GM23248 (cell line): ENCODE measurements at regions not wholly inside any gene's neighbourhood (a gene's known extent, or its start where the extent isn't known, plus 50 kb on each side); places are given as distances from the start of the nearest gene placed in this dataset.

Experiments
- EZH2 ChIP-seq: fragments of 200-600 bp; sonication (generic); IDR thresholded peaks from 2 replicates; pipeline ENCODE4 v1.6.1; 2018; ENCODE audit warnings: antibody characterized with exemption, mild to moderate bottlenecking; ENCODE audit not compliant: insufficient read depth, poor library complexity, severe bottlenecking
- EZH2phosphoT487 ChIP-seq: fragments of 200-600 bp; sonication (generic); IDR thresholded peaks from 2 replicates; pipeline ENCODE4 v1.6.1; 2018; ENCODE audit warnings: antibody characterized with exemption, moderate library complexity, mild to moderate bottlenecking, low read depth; ENCODE audit not compliant: insufficient read depth

DNA sequence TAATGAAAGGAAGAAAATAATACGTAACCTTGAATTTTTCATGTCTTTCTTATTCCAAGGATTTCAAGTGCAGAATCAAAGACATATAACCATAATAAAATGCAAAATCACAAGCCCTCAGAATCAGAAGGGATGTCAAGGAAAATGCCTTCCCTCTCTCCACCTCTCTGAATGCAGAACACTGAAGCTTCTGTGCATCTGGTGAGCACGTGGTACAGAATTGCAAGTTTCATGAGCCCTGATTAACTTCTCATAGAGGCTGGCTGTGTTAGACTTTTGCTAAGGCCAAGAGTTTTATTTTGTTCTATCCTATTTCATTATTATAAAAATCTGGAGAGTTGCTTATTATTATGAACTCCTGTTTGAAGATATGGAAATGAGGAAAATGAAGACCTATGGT is 533.7 kb upstream of the POM121L12 start:
- no peak for TF ChIP-seq EZH2
- TF ChIP-seq EZH2phosphoT487 = no peak
